Esophagus (tissue), 2 donors: ENCODE measurements at regions not wholly inside any gene's neighbourhood (a gene's known extent, or its start where the extent isn't known, plus 50 kb on each side); places are given as distances from the start of the nearest gene placed in this dataset.

ENCODE experiments used
- H3K27ac ChIP-seq, 2 donors: one replicate each; pipeline ENCODE4 v1.5.1; 2013; ENCODE audit warnings: low read depth in 2 of 2, mild to moderate bottlenecking in 2 of 2, inconsistent platforms in 1 of 2, low read length in 1 of 2, moderate library complexity in 1 of 2
- H3K27me3 ChIP-seq, 2 donors: one replicate each; pipeline ENCODE4 v1.6.1; 2013; ENCODE audit warnings: low read length in 2 of 2, control low read depth in 1 of 2, mild to moderate bottlenecking in 1 of 2; ENCODE audit not compliant: insufficient read depth in 2 of 2, control insufficient read depth in 1 of 2
- H3K36me3 ChIP-seq, 2 donors: one replicate each; pipeline ENCODE4 v1.6.1; 2013; ENCODE audit warnings: low read length in 1 of 2; ENCODE audit not compliant: control insufficient read depth in 2 of 2, insufficient read depth in 2 of 2
- H3K4me1 ChIP-seq, 2 donors: one replicate each; pipeline ENCODE4 v1.6.1; 2013; ENCODE audit warnings: low read length in 1 of 2; ENCODE audit not compliant: control insufficient read depth in 2 of 2, insufficient read depth in 2 of 2
- H3K4me3 ChIP-seq, 2 donors: one replicate each; pipeline ENCODE4 v1.5.1; 2013; ENCODE audit warnings: low read length in 2 of 2, mild to moderate bottlenecking in 2 of 2, low read depth in 1 of 2, moderate library complexity in 1 of 2
- H3K9me3 ChIP-seq, 2 donors: one replicate each; pipeline ENCODE4 v1.6.1; 2013; ENCODE audit warnings: mild to moderate bottlenecking in 2 of 2, low read depth in 1 of 2, low read length in 1 of 2, moderate library complexity in 1 of 2; ENCODE audit not compliant: control insufficient read depth in 2 of 2, insufficient read depth in 1 of 2
- WGBS, 2 donors: extraction: QIAGEN DNeasy Blood & Tissue Kit; methylation state at CpG; one replicate each; pipeline ENCODE4 v1.1.7; 2013; 5-methylcytosine and 5-hydroxymethylcytosine counted together
- donor health status: healthy with polysubstance abuse.
- donor health status: Bipolar disorder and iron deficiency.

- Histone ChIP-seq H3K4me1 (no peaks in the 10 kb centered on the region), H3K4me3 (no peak overlapping the region), H3K27me3 (peaks cover 0 to 4% of the 10 kb centered on the region in 2 donors), H3K27ac (no peak overlapping the region), H3K36me3 (no peaks in the 10 kb centered on the region), H3K9me3 (no peaks in the 10 kb centered on the region)
- WGBS, 2 donors = 36 to 42% methylated on average over 5 of the region's 5 CpGs
Measured at GRCh38 chr9:22379272-22379671, 67.4 kb upstream of the DMRTA1 start.

GRCh38 chr9:22381170-22381569, 65.5 kb upstream of the DMRTA1 start:
- no peaks in the 10 kb centered on the region for H3K9me3 ChIP-seq
- no peak overlapping the region for H3K27ac ChIP-seq
- H3K4me3 ChIP-seq = no peak overlapping the region
- no peaks in the 10 kb centered on the region for H3K4me1 ChIP-seq
- no peaks in the 10 kb centered on the region for H3K36me3 ChIP-seq
- WGBS, 2 donors = 48 to 55% methylated on average over 1 of the region's 1 CpG
- peaks cover 0 to 4% of the 10 kb centered on the region in 2 donors for H3K27me3 ChIP-seq

DNA sequence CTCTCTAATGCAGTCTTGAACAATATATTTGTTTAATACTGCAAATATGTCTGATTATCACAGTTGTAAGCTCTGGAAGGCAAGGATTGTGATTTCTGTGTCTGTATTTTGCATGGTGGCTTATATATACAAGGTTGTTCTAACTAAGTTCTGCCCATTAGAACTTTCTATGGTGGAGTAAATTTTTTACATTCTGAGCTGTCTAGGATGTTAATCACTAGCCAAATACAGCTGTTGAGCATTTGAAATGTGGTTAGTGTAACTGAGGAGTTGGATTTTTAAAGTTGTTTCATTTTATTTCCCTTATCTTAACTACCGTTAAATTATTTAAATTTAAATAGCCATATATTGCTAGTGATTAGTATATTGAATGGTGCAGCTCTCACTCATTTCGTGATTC, 64.3 kb upstream of the DMRTA1 start:
- Histone ChIP-seq H3K4me3 (no peak overlapping the region), H3K27ac (no peak overlapping the region), H3K27me3 (peaks cover 0 to 4% of the 10 kb centered on the region in 2 donors), H3K36me3 (no peaks in the 10 kb centered on the region), H3K4me1 (no peaks in the 10 kb centered on the region), H3K9me3 (no peaks in the 10 kb centered on the region)
- WGBS, 2 donors = 80 to 87% methylated on average over 2 of the region's 2 CpGs

DNA sequence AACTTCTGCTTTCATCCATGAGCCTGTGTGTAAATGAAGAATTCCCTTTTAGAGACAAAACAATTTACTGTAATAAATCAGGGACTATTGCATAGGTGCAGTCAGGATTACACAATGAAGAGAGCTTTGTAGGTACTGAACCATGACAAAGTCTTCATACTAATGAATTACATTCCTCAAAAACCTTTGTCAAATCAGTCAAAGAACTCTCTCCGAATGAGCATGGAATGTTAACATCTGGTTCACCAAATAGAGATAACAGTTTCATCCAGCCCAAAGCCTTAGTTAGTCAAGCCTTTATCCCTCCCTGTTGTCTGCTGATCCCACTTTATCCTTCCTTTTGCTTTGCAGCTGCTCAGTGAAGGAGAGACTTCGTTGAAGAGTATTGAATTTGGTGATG, 62.9 kb upstream of the DMRTA1 start:
- H3K27me3 ChIP-seq = peaks cover 0 to 4% of the 10 kb centered on the region in 2 donors
- H3K4me3 ChIP-seq = no peak overlapping the region
- H3K27ac ChIP-seq = no peak overlapping the region
- H3K36me3 ChIP-seq = no peaks in the 10 kb centered on the region
- H3K4me1 ChIP-seq = no peaks in the 10 kb centered on the region
- WGBS, 2 donors = 21 to 24% methylated on average over 2 of the region's 2 CpGs
- no peaks in the 10 kb centered on the region for H3K9me3 ChIP-seq

DNA sequence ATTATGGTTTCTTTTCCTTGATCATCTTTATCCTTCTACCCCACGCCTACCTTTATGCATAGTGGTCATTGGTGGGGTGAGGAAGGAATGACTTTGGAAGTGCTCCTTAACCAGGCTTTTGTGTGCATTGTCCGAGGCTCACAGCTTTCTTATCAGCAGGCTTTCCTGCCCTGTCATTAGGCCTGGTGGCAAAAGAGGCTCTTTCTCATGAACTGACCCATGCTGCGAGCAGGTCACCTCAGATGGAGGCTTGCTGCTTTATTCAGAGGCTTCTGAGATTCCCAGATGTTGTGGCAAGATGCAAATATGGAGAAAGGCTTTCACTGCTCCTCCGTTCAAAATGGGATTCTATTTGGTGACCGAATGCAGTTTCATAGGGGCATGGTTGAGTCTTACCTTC, 57.4 kb upstream of the DMRTA1 start:
- H3K4me1 ChIP-seq = no peaks in the 10 kb centered on the region
- no peak overlapping the region for H3K4me3 ChIP-seq
- no peaks in the 10 kb centered on the region for H3K36me3 ChIP-seq
- H3K9me3 ChIP-seq = no peaks in the 10 kb centered on the region
- 54 to 57% methylated on average over 5 of the region's 5 CpGs for WGBS, 2 donors
- no peak overlapping the region for H3K27ac ChIP-seq
- H3K27me3 ChIP-seq = no peaks in the 10 kb centered on the region

DNA sequence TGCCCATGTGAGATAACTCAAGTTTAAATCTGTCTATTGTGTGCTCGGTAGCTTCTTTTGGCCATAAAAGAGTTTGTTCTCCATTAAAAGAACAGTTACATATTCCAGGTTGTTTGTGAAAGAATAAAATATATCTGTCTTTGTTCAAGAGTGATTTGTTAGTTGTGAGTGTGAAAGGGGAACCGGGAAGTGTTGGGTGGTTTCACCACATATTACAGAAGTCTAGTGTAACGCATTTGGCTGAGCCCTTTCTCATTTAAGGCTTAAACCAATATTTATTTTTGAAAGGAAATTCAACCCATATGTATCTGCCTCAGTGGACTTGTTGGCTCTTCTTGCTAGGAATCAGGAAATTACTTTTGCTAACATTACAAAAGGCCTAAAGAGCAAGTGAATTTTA, 54.1 kb upstream of the DMRTA1 start:
- Histone ChIP-seq H3K9me3 (no peaks in the 10 kb centered on the region), H3K27ac (no peak overlapping the region), H3K4me3 (no peak overlapping the region), H3K36me3 (no peaks in the 10 kb centered on the region), H3K4me1 (no peaks in the 10 kb centered on the region), H3K27me3 (no peaks in the 10 kb centered on the region)
- 65 to 73% methylated on average over 3 of the region's 3 CpGs for WGBS, 2 donors

GRCh38 chr9:22395687-22396141, 50.9 kb upstream of the DMRTA1 start:
- Histone ChIP-seq H3K27ac (no peak overlapping the region), H3K4me3 (no peak overlapping the region), H3K27me3 (no peaks in the 10 kb centered on the region), H3K9me3 (no peaks in the 10 kb centered on the region), H3K4me1 (no peaks in the 10 kb centered on the region), H3K36me3 (no peaks in the 10 kb centered on the region)
- 21 to 41% methylated on average over 2 of the region's 2 CpGs for WGBS, 2 donors
